CD4-positive, alpha-beta T cell (primary cell): ENCODE measurements at regions not wholly inside any gene's neighbourhood (a gene's known extent, or its start where the extent isn't known, plus 50 kb on each side); places are given as distances from the start of the nearest gene placed in this dataset.

Experiments used
- ATAC-seq: fragments of 200-7000 bp; cut with Tn5 transposase; one replicate; pipeline ENCODE4 v1.10.0; 2022; ENCODE audit warnings: mild to moderate bottlenecking; ENCODE audit not compliant: poor library complexity
- CTCF ChIA-PET: fragments of 350-600 bp; sonication (Branson Sonifier 250); formaldehyde crosslinking; loops from one replicate; lab custom pipeline; 2021; ENCODE audit warnings: antibody characterized with exemption, inconsistent platforms; lab: Charles Lee
- POLR2A ChIA-PET: fragments of 350-600 bp; sonication (Branson Sonifier 250); formaldehyde crosslinking; loops from one replicate; lab custom pipeline; 2021; ENCODE audit warnings: antibody characterized with exemption, inconsistent platforms; lab: Charles Lee
- DNase-seq, 14 experiments: peaks; one replicate each; pipeline ENCODE4 v3.0.0-alpha.2; 2013 to 2020; ENCODE audit warnings: mixed read lengths in 2 of 14
- H3K27ac ChIP-seq, 2 donors: one replicate each; pipeline versions ENCODE4 v1.5.1 to v1.7.0; 2013; ENCODE audit warnings: low read length in 2 of 2, low read depth in 1 of 2, mild to moderate bottlenecking in 1 of 2
- H3K27me3 ChIP-seq, 2 experiments: 1 replicate in 1 of 2; 2 replicates in 1 of 2; pipeline versions ENCODE4 v1.6.1 to v1.7.0; 2013; ENCODE audit warnings: low read length in 2 of 2, control low read depth in 1 of 2, mild to moderate bottlenecking in 1 of 2, moderate library complexity in 1 of 2; ENCODE audit not compliant: insufficient read depth in 2 of 2, control insufficient read depth in 1 of 2
- H3K36me3 ChIP-seq: one replicate; pipeline ENCODE4 v1.6.1; 2013; ENCODE audit warnings: low read length, control low read depth; ENCODE audit not compliant: insufficient read depth
- H3K4me1 ChIP-seq: one replicate; pipeline ENCODE4 v1.6.1; 2013; ENCODE audit warnings: low read length, control low read depth; ENCODE audit not compliant: insufficient read depth
- H3K4me3 ChIP-seq: one replicate; pipeline ENCODE4 v1.5.1; 2013; ENCODE audit warnings: mild to moderate bottlenecking, low read length, moderate library complexity
- H3K9me3 ChIP-seq, 2 experiments: 1 replicate in 1 of 2; 2 replicates in 1 of 2; pipeline versions ENCODE4 v1.6.1 to v1.7.0; 2013; ENCODE audit warnings: low read length in 2 of 2, mild to moderate bottlenecking in 2 of 2, control low read depth in 1 of 2, moderate library complexity in 1 of 2; ENCODE audit not compliant: control insufficient read depth in 1 of 2, insufficient read depth in 1 of 2
- H3K27ac Mint-ChIP-seq: one replicate; pipeline ENCODE4 v1.8.0; 2020; ENCODE audit warnings: mixed read lengths
- H3K27me3 Mint-ChIP-seq: one replicate; pipeline ENCODE4 v1.8.0; 2021; ENCODE audit warnings: mixed read lengths
- H3K36me3 Mint-ChIP-seq: one replicate; pipeline ENCODE4 v1.8.0; 2021; ENCODE audit warnings: low read depth, mixed read lengths
- H3K4me1 Mint-ChIP-seq: one replicate; pipeline ENCODE4 v1.8.0; 2021; ENCODE audit warnings: low read depth, mixed read lengths
- H3K4me3 Mint-ChIP-seq: one replicate; pipeline ENCODE4 v1.8.0; 2020; ENCODE audit warnings: mild to moderate bottlenecking, mixed read lengths
- H3K9me3 Mint-ChIP-seq: one replicate; pipeline ENCODE4 v1.8.0; 2020; ENCODE audit warnings: mixed read lengths
- intact Hi-C, 2 experiments: fragments of 100-400 bp; cut with DNase I in 1 of 2; cut with micrococcal nuclease in 1 of 2; formaldehyde crosslinking; loops; one replicate each; pipeline versions ENCODE4 v1.15.1 to v1.9.0; 2023 to 2025; cut with DNase I, micrococcal nuclease
- TF ChIP-seq, protein P1 (sequence below): fragments of 200-600 bp; IDR thresholded peaks from one replicate; pipeline ENCODE4 v1.8.0; 2022; ENCODE audit warnings: antibody characterized with exemption, mild to moderate bottlenecking

DNA sequence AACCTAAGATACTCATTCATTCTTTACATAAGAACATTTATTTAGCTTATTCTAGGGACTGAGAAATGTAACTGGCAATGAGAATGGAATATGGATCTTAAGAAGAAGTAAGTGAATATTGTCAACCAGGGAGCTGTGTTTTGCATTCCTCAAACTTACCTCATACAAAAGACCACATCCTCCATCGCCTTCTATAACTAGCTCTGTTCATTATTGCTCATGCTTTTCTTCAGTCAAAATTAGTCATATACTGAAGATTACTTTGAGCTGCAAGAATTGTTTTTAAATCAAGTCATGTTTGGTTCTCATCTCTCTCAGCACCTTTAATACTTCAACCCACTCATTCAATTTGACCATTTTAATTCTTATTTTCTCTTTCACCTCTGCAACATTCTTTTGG, 140.3 kb upstream of the RASA1 start:
- H3K27me3 Mint-ChIP-seq: no peaks in the 10 kb centered on the region
- intact Hi-C loops: no loop called here
- ChIA-PET POLR2A (no interaction called here), CTCF (no interaction called here)
- no peak overlapping the region for H3K27ac Mint-ChIP-seq
- no peaks in the 10 kb centered on the region for H3K9me3 ChIP-seq
- H3K27me3 ChIP-seq: no peaks in the 10 kb centered on the region
- TF ChIP-seq, protein P1, sequence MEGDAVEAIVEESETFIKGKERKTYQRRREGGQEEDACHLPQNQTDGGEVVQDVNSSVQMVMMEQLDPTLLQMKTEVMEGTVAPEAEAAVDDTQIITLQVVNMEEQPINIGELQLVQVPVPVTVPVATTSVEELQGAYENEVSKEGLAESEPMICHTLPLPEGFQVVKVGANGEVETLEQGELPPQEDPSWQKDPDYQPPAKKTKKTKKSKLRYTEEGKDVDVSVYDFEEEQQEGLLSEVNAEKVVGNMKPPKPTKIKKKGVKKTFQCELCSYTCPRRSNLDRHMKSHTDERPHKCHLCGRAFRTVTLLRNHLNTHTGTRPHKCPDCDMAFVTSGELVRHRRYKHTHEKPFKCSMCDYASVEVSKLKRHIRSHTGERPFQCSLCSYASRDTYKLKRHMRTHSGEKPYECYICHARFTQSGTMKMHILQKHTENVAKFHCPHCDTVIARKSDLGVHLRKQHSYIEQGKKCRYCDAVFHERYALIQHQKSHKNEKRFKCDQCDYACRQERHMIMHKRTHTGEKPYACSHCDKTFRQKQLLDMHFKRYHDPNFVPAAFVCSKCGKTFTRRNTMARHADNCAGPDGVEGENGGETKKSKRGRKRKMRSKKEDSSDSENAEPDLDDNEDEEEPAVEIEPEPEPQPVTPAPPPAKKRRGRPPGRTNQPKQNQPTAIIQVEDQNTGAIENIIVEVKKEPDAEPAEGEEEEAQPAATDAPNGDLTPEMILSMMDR: no peak
- no peaks in the 10 kb centered on the region for H3K36me3 Mint-ChIP-seq
- no peaks in the 10 kb centered on the region for H3K4me1 ChIP-seq
- H3K36me3 ChIP-seq: no peaks in the 10 kb centered on the region
- ATAC-seq (no peak), DNase-seq (peak in 1 of 14 experiments; percentile 19)
- peaks cover 18% of the 10 kb centered on the region for H3K4me1 Mint-ChIP-seq
- H3K9me3 Mint-ChIP-seq: no peaks in the 10 kb centered on the region
- H3K4me3 Mint-ChIP-seq: no peak overlapping the region
- no peak overlapping the region for H3K4me3 ChIP-seq
- no peak overlapping the region for H3K27ac ChIP-seq

DNA sequence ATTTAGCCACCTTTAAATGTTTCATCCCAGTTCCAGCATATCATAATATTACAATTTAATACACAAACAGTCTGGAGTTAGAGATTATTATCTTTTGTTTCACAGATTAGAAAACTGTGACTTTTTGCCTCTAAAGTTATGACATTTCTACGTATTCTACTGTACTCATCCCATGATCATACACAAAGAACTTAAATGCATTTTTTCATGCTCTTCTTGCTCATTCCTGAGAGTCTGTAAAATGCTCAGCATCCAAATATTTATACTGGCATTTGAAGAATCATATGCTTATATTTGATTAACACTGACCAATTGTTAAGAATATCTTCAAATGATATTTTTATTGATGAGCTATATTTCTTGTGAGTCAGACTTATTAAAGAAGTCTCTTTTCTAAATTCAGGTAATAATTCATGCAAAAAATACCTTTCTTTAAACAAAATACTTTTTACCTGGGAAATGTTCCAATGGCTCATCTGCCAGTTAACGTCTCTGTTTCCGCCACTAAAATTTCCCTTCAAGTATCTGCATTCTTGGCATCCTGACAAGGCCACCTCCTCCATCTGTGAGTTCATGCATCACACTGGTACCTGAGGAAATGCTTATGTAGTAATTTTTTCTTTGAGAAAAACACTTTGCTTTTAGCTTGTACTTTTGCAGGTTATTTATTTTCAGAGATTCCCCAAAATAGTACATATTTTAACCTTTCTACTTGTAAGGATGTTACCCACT, 139.6 kb upstream of the RASA1 start:
- Histone ChIP-seq H3K4me3 (no peak overlapping the region), H3K27ac (no peak overlapping the region), H3K36me3 (no peaks in the 10 kb centered on the region), H3K9me3 (no peaks in the 10 kb centered on the region), H3K27me3 (no peaks in the 10 kb centered on the region), H3K4me1 (no peaks in the 10 kb centered on the region)
- ATAC-seq: no peak
- Mint-ChIP-seq H3K36me3 (no peaks in the 10 kb centered on the region), H3K9me3 (no peaks in the 10 kb centered on the region), H3K4me1 (peaks cover 14% of the 10 kb centered on the region), H3K27ac (no peak overlapping the region), H3K4me3 (no peak overlapping the region), H3K27me3 (no peaks in the 10 kb centered on the region)
- intact Hi-C loops: no loop called here
- ChIA-PET CTCF (no interaction called here), POLR2A (no interaction called here)
- DNase-seq: peak in 2 of 14 experiments; percentile 10 to 33
- TF ChIP-seq, protein P1: no peak

DNA sequence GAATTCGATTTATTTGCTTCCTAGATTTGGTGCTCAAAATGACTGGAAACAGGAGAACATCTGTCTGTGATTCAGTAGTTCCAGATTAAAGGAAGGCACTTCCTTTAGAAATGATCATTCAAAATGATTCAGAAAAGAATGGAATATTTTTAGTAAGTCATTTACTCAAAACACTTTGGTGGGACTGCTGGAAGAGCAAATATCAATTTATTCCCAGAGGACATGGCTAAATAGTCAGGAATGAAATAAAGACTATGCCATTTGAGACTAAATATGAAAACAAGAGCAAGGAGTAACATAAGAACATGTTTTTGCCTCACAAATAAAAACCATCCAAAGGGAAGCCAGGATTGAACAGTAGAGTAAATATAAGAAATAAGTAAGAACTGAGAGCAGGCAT, 138.6 kb upstream of the RASA1 start:
- Histone ChIP-seq H3K36me3 (no peaks in the 10 kb centered on the region), H3K27ac (no peak overlapping the region), H3K9me3 (no peaks in the 10 kb centered on the region), H3K4me3 (no peak overlapping the region), H3K4me1 (no peaks in the 10 kb centered on the region), H3K27me3 (no peaks in the 10 kb centered on the region)
- POLR2A ChIA-PET: no interaction called here
- CTCF ChIA-PET: no interaction called here
- no peak for ATAC-seq
- H3K9me3 Mint-ChIP-seq: no peaks in the 10 kb centered on the region
- no peaks in the 10 kb centered on the region for H3K27me3 Mint-ChIP-seq
- DNase-seq: no peak
- intact Hi-C loops: no loop called here
- no peak overlapping the region for H3K27ac Mint-ChIP-seq
- TF ChIP-seq, protein P1: no peak
- no peak overlapping the region for H3K4me3 Mint-ChIP-seq
- H3K36me3 Mint-ChIP-seq: no peaks in the 10 kb centered on the region
- peaks cover 14% of the 10 kb centered on the region for H3K4me1 Mint-ChIP-seq
